Peyer's patch (tissue), 4 donors: ENCODE measurements at regions not wholly inside any gene's neighbourhood (a gene's known extent, or its start where the extent isn't known, plus 50 kb on each side); places are given as distances from the start of the nearest gene placed in this dataset.

Experiments
- POLR2A ChIP-seq, 2 donors: fragments of 450-650 bp; IDR thresholded peaks; one replicate each; pipeline ENCODE4 v1.5.1; 2017; ENCODE audit warnings: antibody characterized with exemption in 2 of 2, mild to moderate bottlenecking in 2 of 2, moderate library complexity in 2 of 2
- TF ChIP-seq, protein P1 (sequence below), 6 experiments: fragments of 450-650 bp in 4 of 6; fragments of 200-600 bp in 2 of 6; sonication (generic) in 1 of 6; IDR thresholded peaks; one replicate each; pipeline ENCODE4 v1.5.1; 2017 to 2019; ENCODE audit warnings: antibody characterized with exemption in 6 of 6, mild to moderate bottlenecking in 3 of 6, moderate library complexity in 1 of 6

GRCh38 chr6:92942549-92942948, 476.8 kb downstream of the EPHA7 start:
- TF ChIP-seq, protein P1, sequence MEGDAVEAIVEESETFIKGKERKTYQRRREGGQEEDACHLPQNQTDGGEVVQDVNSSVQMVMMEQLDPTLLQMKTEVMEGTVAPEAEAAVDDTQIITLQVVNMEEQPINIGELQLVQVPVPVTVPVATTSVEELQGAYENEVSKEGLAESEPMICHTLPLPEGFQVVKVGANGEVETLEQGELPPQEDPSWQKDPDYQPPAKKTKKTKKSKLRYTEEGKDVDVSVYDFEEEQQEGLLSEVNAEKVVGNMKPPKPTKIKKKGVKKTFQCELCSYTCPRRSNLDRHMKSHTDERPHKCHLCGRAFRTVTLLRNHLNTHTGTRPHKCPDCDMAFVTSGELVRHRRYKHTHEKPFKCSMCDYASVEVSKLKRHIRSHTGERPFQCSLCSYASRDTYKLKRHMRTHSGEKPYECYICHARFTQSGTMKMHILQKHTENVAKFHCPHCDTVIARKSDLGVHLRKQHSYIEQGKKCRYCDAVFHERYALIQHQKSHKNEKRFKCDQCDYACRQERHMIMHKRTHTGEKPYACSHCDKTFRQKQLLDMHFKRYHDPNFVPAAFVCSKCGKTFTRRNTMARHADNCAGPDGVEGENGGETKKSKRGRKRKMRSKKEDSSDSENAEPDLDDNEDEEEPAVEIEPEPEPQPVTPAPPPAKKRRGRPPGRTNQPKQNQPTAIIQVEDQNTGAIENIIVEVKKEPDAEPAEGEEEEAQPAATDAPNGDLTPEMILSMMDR (IDR thresholded peaks at IDR 0.05), result no peak
- no peak for TF ChIP-seq POLR2A (IDR thresholded peaks at IDR 0.05)
